Cardiac fibroblast (primary cell): ENCODE measurements at regions not wholly inside any gene's neighbourhood (a gene's known extent, or its start where the extent isn't known, plus 50 kb on each side); places are given as distances from the start of the nearest gene placed in this dataset.

Source experiments
- DNase-seq, 2 donors: peaks; one replicate each; pipeline versions ENCODE4 v3.0.0 to v3.0.0-alpha.2; 2010; ENCODE audit warnings: low read depth in 2 of 2
- H3K4me3 ChIP-seq, 2 donors: replicated peaks in 1 of 2; 1 replicate in 1 of 2; 2 replicates in 1 of 2; pipeline ENCODE4 v1.5.1; 2011; ENCODE audit warnings: low read depth in 2 of 2, low read length in 2 of 2, mild to moderate bottlenecking in 2 of 2, moderate library complexity in 1 of 2
- CTCF ChIP-seq: IDR thresholded peaks from one replicate; pipeline ENCODE4 v1.5.1; 2011; ENCODE audit warnings: low read depth, mild to moderate bottlenecking, low read length, inconsistent platforms

- no peak for DNase-seq
- TF ChIP-seq CTCF = no peak
- H3K4me3 ChIP-seq = no peak overlapping the region
These were observed 55.9 kb upstream of the KCNMB1 start for GRCh38 chr5:170444969-170445505.

- no peak for DNase-seq
- TF ChIP-seq CTCF = no peak
- no peak overlapping the region for H3K4me3 ChIP-seq
These were observed 55.0 kb upstream of the KCNMB1 start for GRCh38 chr5:170444181-170444580.

- no peak for DNase-seq
- H3K4me3 ChIP-seq = no peak overlapping the region
- no peak for TF ChIP-seq CTCF
These were observed 54.5 kb upstream of the KCNMB1 start for GRCh38 chr5:170443624-170444023.

- H3K4me3 ChIP-seq = no peak overlapping the region
- TF ChIP-seq CTCF = no peak
- DNase-seq = no peak
These were observed 53.8 kb upstream of the KCNMB1 start for GRCh38 chr5:170442921-170443320.

- no peak for DNase-seq
- TF ChIP-seq CTCF = no peak
- H3K4me3 ChIP-seq = no peak overlapping the region
These were observed 53.2 kb upstream of the KCNMB1 start for GRCh38 chr5:170442391-170442790.

- no peak for TF ChIP-seq CTCF
- H3K4me3 ChIP-seq = no peak overlapping the region
- DNase-seq = no peak
These were observed 52.2 kb upstream of the KCNMB1 start for GRCh38 chr5:170441393-170441784.

- no peak overlapping the region for H3K4me3 ChIP-seq
- no peak for DNase-seq
- no peak for TF ChIP-seq CTCF
These were observed 51.7 kb upstream of the KCNMB1 start for GRCh38 chr5:170440771-170441392.
